AG09319 (cell line): ENCODE measurements at regions not wholly inside any gene's neighbourhood (a gene's known extent, or its start where the extent isn't known, plus 50 kb on each side); places are given as distances from the start of the nearest gene placed in this dataset.
"Not testable (repeated sequence)": the region's sequence is repeated elsewhere in the genome, so short reads cannot be mapped to it uniquely, and the experiment has no call there.

Experiments
- DNase-seq: peaks from one replicate; pipeline ENCODE4 v3.0.0-alpha.2; 2010; ENCODE audit warnings: low read depth; ENCODE audit errors: extremely low read depth
- CTCF ChIP-seq: IDR thresholded peaks from 2 replicates; pipeline ENCODE4 v1.5.1; 2011; ENCODE audit warnings: low read depth, mild to moderate bottlenecking, inconsistent platforms, low read length, moderate library complexity

- no peak for DNase-seq
- TF ChIP-seq CTCF = no peak
Observed at GRCh38 chr5:96302174-96302738, 130.8 kb downstream of the PCSK1 start.

GRCh38 chr5:96300976-96301375 is 132.1 kb downstream of the PCSK1 start:
- no peak for DNase-seq
- no peak for TF ChIP-seq CTCF

- peak; percentile 96 for DNase-seq
- TF ChIP-seq CTCF = no peak
Observed at GRCh38 chr5:96297867-96298266, 135.2 kb downstream of the PCSK1 start.

- TF ChIP-seq CTCF = no peak
- DNase-seq = peak; percentile 72
Observed at GRCh38 chr5:96297290-96297689, 135.8 kb downstream of the PCSK1 start.

- no peak for DNase-seq
- no peak for TF ChIP-seq CTCF
Observed at GRCh38 chr5:96294884-96295202, 138.2 kb downstream of the PCSK1 start.

GRCh38 chr5:96293966-96294883 is 138.8 kb downstream of the PCSK1 start:
- no peak for TF ChIP-seq CTCF
- no peak for DNase-seq

- no peak for TF ChIP-seq CTCF
- no peak for DNase-seq
Observed at GRCh38 chr5:96292582-96293247, 140.3 kb downstream of the PCSK1 start.

GRCh38 chr5:96289287-96289686 is 143.8 kb downstream of the PCSK1 start:
- not testable (repeated sequence) for DNase-seq
